OCI-LY1 (cell line): ENCODE measurements at regions not wholly inside any gene's neighbourhood (a gene's known extent, or its start where the extent isn't known, plus 50 kb on each side); places are given as distances from the start of the nearest gene placed in this dataset.

ENCODE experiments used
- EZH2 ChIP-seq: fragments of 200-600 bp; sonication (generic), shearing (Covaris generic); IDR thresholded peaks from 2 replicates; pipeline ENCODE4 v1.8.0; 2017; ENCODE audit warnings: borderline replicate concordance, mixed run types, mild to moderate bottlenecking, antibody characterized with exemption, low read length, moderate library complexity, mixed read lengths
- TF ChIP-seq, protein P1 (sequence below): fragments of 200-600 bp; sonication (generic), shearing (Covaris generic); IDR thresholded peaks from 2 replicates; pipeline ENCODE4 v1.5.1; 2017; ENCODE audit warnings: mild to moderate bottlenecking, antibody characterized with exemption, low read length, moderate library complexity, mixed read lengths

DNA sequence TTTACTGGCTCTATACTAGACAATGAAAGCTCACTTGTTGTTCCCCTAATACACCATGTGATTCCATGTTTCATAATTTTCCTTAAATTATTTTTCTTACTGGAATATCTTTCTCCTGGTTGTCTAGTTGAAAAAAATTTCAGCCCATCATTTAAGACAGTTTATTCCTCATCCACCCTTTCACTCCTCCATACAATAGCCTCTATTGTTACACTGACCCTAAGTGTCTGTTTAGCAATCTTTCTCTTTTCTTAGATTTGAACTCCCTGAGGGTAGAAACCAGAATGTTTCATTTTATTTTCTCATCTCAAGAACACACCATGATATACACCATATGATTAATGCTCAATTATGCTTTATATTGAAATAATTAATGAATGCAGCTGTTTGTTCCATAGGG lies 413.4 kb upstream of the ITGA1 start:
- TF ChIP-seq, protein P1, sequence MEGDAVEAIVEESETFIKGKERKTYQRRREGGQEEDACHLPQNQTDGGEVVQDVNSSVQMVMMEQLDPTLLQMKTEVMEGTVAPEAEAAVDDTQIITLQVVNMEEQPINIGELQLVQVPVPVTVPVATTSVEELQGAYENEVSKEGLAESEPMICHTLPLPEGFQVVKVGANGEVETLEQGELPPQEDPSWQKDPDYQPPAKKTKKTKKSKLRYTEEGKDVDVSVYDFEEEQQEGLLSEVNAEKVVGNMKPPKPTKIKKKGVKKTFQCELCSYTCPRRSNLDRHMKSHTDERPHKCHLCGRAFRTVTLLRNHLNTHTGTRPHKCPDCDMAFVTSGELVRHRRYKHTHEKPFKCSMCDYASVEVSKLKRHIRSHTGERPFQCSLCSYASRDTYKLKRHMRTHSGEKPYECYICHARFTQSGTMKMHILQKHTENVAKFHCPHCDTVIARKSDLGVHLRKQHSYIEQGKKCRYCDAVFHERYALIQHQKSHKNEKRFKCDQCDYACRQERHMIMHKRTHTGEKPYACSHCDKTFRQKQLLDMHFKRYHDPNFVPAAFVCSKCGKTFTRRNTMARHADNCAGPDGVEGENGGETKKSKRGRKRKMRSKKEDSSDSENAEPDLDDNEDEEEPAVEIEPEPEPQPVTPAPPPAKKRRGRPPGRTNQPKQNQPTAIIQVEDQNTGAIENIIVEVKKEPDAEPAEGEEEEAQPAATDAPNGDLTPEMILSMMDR: no peak
- no peak for TF ChIP-seq EZH2
